HG02938 (cell line): ENCODE measurements at regions not wholly inside any gene's neighbourhood (a gene's known extent, or its start where the extent isn't known, plus 50 kb on each side); places are given as distances from the start of the nearest gene placed in this dataset.

ENCODE experiments used
- ATAC-seq: cut with Tn5 transposase; IDR thresholded peaks from one replicate; pipeline ENCODE4 v1.9.1; 2021; ENCODE audit warnings: mild to moderate bottlenecking, moderate library complexity; ENCODE audit not compliant: unreplicated experiment

DNA sequence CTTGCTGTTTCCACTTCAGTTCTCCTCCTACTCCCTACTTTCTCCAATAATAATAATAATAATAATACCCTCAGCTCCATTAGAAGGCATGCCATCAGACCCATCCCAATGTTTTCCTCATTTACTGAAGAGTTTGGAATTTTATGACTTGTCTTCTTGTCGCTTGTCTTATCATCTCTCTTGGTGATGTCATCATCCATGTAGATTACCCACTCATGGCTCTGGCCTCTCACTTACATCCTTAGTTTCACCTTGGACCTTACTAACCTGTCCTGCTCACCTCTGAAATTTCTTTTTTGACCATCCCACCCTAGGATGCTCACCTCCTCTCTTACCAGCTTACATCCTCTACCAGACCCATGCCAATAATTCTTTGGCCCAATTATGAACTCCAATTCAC lies 329.3 kb downstream of the ACTL7B start:
- ATAC-seq: no peak

DNA sequence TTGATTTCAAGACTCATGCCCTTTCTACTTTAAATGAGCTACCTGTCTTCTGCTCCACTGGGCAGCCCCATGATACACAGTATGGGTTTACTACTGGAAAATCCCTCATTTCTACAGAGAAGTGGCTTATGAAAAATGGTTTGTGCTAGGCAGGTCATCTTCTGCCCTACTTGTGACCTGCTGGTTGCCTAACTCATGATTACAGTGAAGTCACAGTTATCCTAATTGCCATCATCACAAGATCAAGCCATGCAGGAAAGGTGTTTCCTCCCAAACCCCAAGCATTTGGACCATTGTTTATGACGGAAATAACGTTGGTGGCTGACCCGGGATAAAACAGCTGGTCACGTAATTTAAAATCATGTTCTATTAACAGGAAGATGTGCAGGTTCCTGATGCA lies 330.6 kb downstream of the ACTL7B start:
- no peak for ATAC-seq

- ATAC-seq: no peak
Observed at GRCh38 chr9:108521063-108521590, 334.7 kb downstream of the ACTL7B start.

DNA sequence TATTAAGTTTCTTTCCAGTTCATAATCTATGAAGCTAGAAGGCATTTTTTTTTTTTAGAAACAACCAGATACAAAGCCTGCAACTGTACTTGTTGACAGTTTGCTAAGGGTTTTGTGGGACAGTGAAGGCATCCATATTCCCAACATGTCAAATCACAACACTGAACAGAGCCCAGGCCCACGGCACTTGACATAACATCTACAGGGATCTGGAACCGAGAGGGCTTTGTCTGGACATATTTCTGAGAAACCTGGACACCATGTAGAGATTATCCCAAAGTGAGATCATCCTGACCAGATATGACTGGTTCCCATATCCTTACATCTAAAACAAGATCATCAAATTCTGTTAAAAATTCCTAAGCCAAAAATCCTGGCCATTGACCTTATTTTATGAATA lies 336.3 kb downstream of the ACTL7B start:
- no peak for ATAC-seq

DNA sequence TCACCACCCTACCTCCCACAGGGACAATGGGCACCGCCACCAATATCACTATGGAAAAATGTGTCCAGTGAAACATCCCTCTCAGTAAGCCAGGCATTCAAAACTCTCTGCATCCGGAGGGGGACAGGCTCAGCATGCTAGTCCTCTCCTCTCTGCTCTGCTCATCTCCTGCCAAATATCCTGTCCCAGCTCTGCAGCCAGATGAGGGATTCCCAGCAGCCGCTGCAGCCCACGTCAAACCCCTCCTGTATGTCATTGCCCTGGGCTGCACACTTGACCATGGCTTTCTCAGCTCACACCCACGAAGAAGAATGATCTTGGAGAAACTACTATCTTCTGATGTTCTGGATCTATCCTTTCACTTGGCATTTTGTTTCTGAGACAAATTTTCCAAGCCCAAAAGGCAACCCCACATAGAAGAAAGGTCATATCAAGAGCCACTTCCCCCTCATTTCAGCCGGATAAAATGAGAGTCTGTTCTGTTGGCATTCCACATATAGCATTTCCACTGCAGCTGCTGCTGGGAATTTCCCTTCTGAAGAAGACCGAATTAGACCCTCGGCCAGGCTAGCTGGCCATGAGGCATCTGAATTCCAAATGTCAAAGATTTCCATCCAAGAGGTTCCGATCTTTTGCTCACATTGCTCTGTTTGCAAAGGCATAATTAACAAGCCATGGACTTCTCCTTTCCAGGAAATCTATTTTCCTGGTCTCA lies 338.0 kb downstream of the ACTL7B start:
- ATAC-seq: no peak

DNA sequence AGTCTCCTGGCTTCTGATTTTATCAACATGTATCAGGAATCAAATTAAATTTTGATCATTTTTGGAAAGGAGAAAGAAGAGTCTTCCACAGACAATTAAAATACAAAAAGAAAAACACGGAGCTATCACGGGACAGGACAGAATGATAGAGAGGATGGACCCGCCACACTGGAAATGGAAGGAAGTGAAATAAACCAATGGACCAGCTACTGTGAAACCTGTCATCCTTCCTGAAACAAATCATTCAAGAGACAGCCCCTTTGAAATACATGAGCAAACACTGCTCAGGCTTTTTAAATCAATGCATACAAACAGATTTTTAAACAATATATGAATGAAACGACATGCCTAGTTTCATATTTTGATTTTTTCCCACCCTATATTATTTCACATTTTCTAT lies 339.4 kb downstream of the ACTL7B start:
- ATAC-seq: no peak

GRCh38 chr9:108515856-108516255 lies 339.9 kb downstream of the ACTL7B start:
- ATAC-seq: no peak

GRCh38 chr9:108512426-108513173 lies 343.2 kb downstream of the ACTL7B start:
- ATAC-seq: no peak

DNA sequence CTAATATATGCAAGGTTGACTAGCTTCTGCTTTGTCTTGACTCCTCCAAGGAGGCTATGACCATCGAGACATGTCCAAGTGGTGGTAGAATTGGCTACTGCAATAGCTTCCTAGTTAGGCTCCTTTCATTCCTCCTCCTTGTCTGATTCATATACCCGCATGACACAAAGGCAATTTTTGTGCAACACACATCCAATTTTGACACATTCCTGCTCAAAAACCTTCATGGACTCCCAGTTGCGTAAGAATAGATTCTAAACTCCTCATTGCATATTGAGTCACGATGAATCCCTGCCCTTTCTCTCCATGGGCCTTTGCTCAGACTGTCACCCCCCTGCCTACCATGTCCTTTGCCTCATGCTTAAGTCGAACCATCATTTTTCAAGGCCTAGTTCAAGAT lies 344.5 kb downstream of the ACTL7B start:
- no peak for ATAC-seq

DNA sequence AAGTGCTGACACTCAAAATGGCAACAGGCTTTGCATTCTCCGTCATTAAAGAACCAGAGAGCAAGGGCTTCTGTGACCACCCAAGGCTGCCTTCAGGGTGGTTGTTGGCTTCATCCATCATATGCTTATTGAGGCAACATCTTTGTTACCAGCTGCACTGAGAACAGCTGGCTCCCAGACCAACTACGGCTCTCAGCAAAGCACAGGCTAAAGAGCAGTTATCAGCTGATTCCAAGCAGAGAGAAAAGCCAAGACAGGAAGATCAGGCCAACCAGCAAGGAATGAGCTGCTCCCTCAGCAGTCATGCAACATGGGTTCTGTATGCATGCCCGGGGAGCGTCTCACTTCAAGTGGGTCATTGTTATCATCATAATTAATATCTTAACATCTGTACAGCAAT lies 358.9 kb downstream of the ACTL7B start:
- ATAC-seq: no peak

DNA sequence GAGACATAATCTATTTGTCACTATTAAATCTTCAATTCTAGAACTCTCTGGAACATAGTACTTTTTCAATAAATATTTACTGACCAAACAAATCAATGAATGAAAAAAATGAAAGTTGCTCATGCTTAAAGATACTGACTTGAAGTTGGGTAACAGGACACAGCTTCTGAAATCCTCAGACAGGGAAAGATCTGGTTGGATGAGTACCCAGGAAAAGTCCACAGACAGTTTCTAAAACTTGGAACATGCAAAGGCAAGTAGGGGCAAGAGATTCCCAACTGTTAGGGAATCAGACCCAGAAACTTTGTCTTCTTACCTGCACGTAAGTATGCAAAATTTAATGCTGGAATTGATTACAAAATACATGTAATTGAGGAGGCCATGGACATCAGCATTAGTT lies 366.2 kb downstream of the ACTL7B start:
- ATAC-seq: no peak

GRCh38 chr9:108486831-108487230 lies 369.0 kb downstream of the ACTL7B start:
- ATAC-seq: no peak

GRCh38 chr9:108484468-108484867 lies 371.3 kb downstream of the ACTL7B start:
- no peak for ATAC-seq

GRCh38 chr9:108483676-108484075 lies 372.1 kb downstream of the ACTL7B start:
- ATAC-seq: no peak

DNA sequence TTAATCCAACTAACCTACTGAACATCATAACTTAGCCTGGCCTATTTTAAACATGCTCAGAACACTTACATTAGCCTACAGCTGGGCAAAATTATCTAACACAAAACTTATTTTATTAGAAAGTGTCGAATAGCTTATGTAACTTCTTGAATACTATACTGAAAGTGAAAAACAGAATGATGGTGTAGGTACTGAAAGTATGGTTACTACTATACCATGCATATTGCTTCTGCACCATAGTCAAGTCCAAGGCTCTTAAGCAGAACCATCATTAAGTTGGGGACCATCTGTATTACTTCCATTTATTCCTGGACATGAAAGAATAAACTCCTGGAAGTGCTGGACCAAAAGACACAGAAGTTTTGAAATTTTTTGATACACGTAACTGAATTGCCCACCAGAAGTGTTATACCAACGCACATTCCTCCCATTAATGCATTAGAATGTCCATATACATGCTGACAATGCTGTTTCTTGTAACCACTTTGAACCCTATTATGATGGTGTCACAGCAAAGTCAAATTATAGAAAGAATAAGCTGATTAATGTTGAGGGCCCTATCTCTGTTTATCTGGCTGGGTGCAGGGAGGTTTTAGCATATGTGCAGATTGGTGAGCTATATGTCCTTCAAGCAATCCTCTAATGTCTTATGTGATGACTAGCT lies 375.7 kb downstream of the ACTL7B start:
- peak; percentile 48 for ATAC-seq

DNA sequence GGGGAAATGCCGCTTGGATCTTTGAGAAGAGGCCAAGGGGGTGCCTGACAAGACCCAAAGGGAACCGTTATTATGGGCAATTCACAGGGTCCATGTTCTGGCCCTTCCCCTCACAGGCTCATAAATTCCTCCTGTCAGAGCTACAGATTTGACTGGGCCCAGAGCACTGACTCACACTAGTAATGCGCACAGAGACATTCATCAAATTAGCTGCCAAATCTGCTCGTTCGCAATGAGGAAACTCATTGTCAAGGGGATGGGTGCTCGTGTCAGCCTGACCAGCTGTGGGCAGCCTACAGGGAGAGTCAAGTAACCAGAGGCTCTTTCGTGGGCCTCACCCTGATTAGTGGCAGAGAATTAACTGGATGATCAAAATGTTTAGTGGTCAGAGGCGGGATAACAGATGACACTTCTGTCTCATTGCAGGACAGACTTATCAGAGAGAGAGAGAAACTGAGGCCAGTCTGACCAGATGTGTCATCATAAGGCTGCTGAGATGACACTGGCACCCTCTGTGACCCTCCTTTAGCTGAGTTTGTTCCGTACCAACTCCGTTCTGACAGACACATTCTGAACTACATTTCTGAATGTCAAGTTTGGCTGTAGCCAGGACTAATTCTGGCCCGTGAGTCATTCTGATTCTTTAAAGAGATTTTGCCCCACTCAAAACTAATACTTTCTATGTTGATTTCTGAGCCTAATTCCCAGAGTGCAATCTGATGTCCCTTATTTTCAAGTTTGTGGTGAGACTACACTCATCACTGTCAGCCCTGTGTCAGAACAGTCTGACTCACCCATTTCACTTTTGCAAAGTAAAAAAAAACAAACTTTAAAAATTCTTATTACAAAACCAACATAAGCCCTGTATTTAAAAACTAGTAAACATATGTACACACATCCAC lies 377.1 kb downstream of the ACTL7B start:
- ATAC-seq: peak; percentile 81

DNA sequence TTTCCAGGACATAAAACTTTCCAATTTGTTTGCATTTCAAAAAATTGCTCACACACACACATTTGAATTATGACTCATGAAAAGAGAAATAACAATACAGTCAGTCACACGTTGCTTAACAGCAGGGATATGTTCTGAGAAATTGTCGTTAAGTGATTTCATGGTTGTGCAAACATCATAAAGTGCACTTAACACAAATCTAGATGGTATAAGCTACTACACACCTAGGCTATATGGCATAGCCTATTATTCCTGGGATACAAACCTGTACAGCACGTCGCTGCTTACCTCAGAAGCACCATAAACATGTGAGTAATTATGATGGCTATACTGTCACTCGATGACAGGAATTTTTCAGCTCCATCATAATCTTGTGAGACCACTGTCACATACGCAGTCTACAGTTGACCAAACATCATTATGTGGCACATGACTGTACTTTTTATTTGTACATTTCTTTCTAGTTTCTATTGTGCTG lies 378.2 kb downstream of the ACTL7B start:
- no peak for ATAC-seq

- no peak for ATAC-seq
Observed at GRCh38 chr9:108476574-108476973, 379.2 kb downstream of the ACTL7B start.

DNA sequence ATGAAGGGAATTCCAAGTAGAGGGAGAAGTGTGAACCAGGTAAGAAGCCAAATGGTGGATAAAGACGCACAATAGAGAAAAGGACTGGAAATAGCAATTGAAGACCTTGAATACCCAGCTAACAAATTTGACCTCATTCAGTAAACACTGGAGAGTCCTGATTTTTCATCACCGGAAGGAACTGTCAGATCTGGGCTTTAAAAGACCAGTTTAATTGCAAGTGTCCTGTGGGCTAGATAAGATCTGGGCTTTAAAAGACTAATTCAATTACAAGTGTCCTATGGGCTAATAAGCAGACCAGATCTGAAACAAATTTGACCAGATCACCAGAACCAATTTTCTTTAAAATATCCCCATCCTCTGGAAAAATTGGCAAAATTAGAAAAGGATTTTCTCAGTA lies 380.0 kb downstream of the ACTL7B start:
- ATAC-seq: no peak

DNA sequence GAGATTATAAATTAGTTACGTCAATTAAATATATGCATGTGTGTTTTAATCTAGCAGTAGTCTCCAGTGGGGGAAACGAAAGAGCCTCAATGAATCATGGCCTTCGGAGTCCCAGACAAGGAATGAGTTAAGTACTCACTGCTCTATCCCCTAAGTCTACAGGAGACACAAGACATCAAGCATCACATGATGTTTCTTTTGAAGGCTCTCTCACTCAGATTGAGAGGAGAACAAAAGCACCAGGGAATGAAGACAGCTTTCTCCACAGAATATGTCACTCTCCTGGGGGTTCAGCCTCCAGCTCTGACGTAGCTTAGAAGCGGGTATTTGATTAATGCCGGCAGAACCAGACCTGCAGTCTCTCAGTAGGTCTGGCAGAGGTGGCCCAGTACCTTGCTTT lies 381.4 kb downstream of the ACTL7B start:
- ATAC-seq: no peak
